Upper lobe of left lung (tissue), 6 donors: ENCODE measurements at regions not wholly inside any gene's neighbourhood (a gene's known extent, or its start where the extent isn't known, plus 50 kb on each side); places are given as distances from the start of the nearest gene placed in this dataset.

Source experiments
- ATAC-seq, 2 donors: fragments of 200-7000 bp; cut with Tn5 transposase; one replicate each; pipeline ENCODE4 v1.9.1; 2022; ENCODE audit warnings: mild to moderate bottlenecking in 2 of 2, moderate library complexity in 2 of 2; ENCODE audit not compliant: low FRiP score in 2 of 2
- DNase-seq, 2 donors: peaks; one replicate each; pipeline ENCODE4 v3.0.0-alpha.2; 2019 to 2020
- H3K27ac ChIP-seq, 4 donors: fragments of 200-600 bp; sonication (generic); one replicate each; pipeline ENCODE4 v1.5.1; 2016 to 2019
- H3K27me3 ChIP-seq, 4 donors: fragments of 200-600 bp; sonication (generic); one replicate each; pipeline ENCODE4 v1.5.1; 2017 to 2019
- H3K36me3 ChIP-seq, 4 donors: fragments of 200-600 bp; sonication (generic); one replicate each; pipeline ENCODE4 v1.5.1; 2016 to 2019
- H3K4me1 ChIP-seq, 4 donors: fragments of 200-600 bp; sonication (generic); one replicate each; pipeline ENCODE4 v1.5.1; 2018 to 2019
- H3K4me3 ChIP-seq, 4 donors: fragments of 200-600 bp; sonication (generic); one replicate each; pipeline ENCODE4 v1.5.1; 2017 to 2019; ENCODE audit warnings: mild to moderate bottlenecking in 2 of 4, moderate library complexity in 1 of 4
- H3K9me3 ChIP-seq, 4 donors: fragments of 200-600 bp; sonication (generic); one replicate each; pipeline ENCODE4 v1.5.1; 2018 to 2019
- EP300 ChIP-seq, 4 donors: sonication (generic); formaldehyde crosslinking; IDR thresholded peaks; one replicate each; pipeline ENCODE4 v1.5.1; 2017; ENCODE audit warnings: antibody characterized with exemption in 4 of 4, control low read depth in 2 of 4
- POLR2A ChIP-seq, 4 donors: fragments of 450-650 bp; IDR thresholded peaks; one replicate each; pipeline ENCODE4 v1.5.1; 2016 to 2017; ENCODE audit warnings: antibody characterized with exemption in 4 of 4, mild to moderate bottlenecking in 2 of 4
- POLR2AphosphoS5 ChIP-seq, 2 donors: sonication (generic); formaldehyde crosslinking; IDR thresholded peaks; one replicate each; pipeline ENCODE4 v1.5.1; 2017; ENCODE audit warnings: antibody characterized with exemption in 2 of 2
- WGBS, 2 donors: methylation state at CpG; one replicate each; pipeline ENCODE4 v1.1.5; 2017 to 2018; 5-methylcytosine and 5-hydroxymethylcytosine counted together
- TF ChIP-seq, protein P1 (sequence below), 6 experiments: fragments of 450-650 bp in 4 of 6; fragments of 200-600 bp in 2 of 6; sonication (generic) in 2 of 6; IDR thresholded peaks; one replicate each; pipeline ENCODE4 v1.5.1; 2016 to 2019; ENCODE audit warnings: antibody characterized with exemption in 6 of 6
- donor health status: DM: no; HTN: no; CAD: no; lungs with moderate emphysema.
- donor health status: DM: no; HTN: yes; CAD: no; lungs with severe emphysema.

DNA sequence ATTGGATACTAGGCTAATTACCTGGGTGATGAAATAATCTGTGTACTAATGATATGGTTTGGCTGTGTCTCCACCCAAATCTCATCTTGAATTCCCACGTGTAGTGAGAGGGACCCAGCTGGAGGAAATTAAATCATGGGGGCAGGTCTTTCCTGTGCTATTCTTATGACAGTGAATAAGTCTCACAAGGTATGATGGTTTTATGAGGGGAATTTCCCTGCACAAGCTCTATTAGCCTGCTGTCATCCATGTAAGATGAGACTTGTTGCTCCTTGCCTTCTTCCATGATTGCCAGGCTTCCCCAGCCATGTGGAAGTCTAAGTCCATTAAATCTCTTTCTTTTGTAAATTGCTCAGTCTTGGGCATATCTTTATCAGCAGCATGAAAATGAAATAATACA lies 394.1 kb upstream of the SYT4 start:
- WGBS, 2 donors: 5 to 15% methylated on average over 1 of the region's 1 CpG
- H3K27me3 ChIP-seq: no peaks in the 10 kb centered on the region
- ATAC-seq: no peak
- H3K9me3 ChIP-seq: no peaks in the 10 kb centered on the region
- no peaks in the 10 kb centered on the region for H3K36me3 ChIP-seq
- H3K4me3 ChIP-seq: no peak overlapping the region
- TF ChIP-seq, protein P1, sequence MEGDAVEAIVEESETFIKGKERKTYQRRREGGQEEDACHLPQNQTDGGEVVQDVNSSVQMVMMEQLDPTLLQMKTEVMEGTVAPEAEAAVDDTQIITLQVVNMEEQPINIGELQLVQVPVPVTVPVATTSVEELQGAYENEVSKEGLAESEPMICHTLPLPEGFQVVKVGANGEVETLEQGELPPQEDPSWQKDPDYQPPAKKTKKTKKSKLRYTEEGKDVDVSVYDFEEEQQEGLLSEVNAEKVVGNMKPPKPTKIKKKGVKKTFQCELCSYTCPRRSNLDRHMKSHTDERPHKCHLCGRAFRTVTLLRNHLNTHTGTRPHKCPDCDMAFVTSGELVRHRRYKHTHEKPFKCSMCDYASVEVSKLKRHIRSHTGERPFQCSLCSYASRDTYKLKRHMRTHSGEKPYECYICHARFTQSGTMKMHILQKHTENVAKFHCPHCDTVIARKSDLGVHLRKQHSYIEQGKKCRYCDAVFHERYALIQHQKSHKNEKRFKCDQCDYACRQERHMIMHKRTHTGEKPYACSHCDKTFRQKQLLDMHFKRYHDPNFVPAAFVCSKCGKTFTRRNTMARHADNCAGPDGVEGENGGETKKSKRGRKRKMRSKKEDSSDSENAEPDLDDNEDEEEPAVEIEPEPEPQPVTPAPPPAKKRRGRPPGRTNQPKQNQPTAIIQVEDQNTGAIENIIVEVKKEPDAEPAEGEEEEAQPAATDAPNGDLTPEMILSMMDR (IDR thresholded peaks at IDR 0.05): no peak
- TF ChIP-seq EP300 (IDR thresholded peaks at IDR 0.05): no peak
- TF ChIP-seq POLR2AphosphoS5 (IDR thresholded peaks at IDR 0.05): no peak
- no peak for TF ChIP-seq POLR2A (IDR thresholded peaks at IDR 0.05)
- DNase-seq: no peak
- H3K4me1 ChIP-seq: no peaks in the 10 kb centered on the region
- H3K27ac ChIP-seq: no peak overlapping the region

DNA sequence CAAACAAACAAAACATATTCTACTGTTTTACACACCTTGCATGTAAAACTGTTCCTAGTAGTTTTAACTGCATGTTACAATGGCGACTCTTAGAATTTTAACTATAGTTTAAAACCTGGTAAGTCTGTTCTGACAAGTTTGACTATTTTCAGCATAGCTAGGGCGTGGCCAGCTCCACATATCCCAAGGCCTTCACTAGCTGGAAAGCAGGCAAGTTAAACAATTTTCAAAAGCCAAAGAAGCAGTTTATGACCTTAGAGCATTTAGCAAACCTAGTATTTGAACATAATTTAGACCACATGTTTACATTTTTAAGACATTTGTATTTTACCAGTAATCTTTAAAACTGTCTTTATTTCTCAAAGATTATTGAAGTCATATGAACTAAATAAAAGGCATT lies 402.8 kb upstream of the SYT4 start:
- H3K27ac ChIP-seq: no peak overlapping the region
- no peaks in the 10 kb centered on the region for H3K27me3 ChIP-seq
- H3K36me3 ChIP-seq: no peaks in the 10 kb centered on the region
- DNase-seq (no peak), ATAC-seq (no peak)
- H3K4me3 ChIP-seq: no peak overlapping the region
- H3K9me3 ChIP-seq: no peaks in the 10 kb centered on the region
- 81 to 82% methylated on average over 2 of the region's 2 CpGs for WGBS, 2 donors
- TF ChIP-seq EP300 (IDR thresholded peaks at IDR 0.05) (no peak), POLR2AphosphoS5 (IDR thresholded peaks at IDR 0.05) (no peak), POLR2A (IDR thresholded peaks at IDR 0.05) (no peak)
- TF ChIP-seq, protein P1 (IDR thresholded peaks at IDR 0.05): no peak
- H3K4me1 ChIP-seq: no peaks in the 10 kb centered on the region

DNA sequence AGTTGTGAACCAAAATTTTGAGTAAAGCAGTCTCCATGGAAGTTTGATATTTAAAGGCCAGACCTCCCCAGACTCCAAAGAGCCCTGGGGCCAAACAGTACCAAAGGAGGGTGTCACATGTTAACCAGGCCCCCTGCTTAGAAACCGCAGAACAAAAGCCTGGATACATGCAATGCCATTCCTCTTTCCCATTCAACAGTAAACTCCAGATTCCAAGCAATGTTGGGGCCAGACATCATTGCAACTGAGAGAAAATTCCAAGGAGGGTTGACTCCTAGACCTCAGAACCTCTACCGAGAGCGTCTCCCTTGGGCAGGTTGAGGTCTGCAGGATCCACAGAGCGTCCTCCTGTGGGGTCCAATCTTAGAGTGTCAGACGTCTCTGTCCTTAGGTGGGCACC lies 404.4 kb upstream of the SYT4 start:
- ATAC-seq: no peak

DNA sequence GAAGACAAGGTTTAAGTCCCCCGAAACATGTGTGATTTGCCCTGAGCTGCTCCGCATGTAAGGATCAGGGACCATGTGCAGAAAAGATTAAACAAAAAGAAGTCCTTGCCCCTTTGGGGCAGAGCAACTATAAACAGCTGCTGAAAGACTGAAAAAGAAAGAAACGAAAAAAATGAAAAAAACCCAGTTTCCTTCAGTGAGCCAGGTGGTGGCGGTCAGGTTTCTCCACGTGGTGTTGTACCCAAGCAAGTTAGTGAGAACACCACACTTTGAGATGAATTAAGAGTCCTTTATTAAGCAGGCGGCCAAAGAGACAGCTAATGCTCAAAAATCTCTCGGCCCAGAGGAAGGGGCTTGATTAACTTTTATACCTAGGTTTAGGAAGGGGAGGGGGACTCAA lies 404.9 kb upstream of the SYT4 start:
- ATAC-seq (no peak), DNase-seq (no peak)
- no peak overlapping the region for H3K27ac ChIP-seq
- no peaks in the 10 kb centered on the region for H3K9me3 ChIP-seq
- TF ChIP-seq POLR2AphosphoS5 (IDR thresholded peaks at IDR 0.05) (no peak), EP300 (IDR thresholded peaks at IDR 0.05) (no peak), POLR2A (IDR thresholded peaks at IDR 0.05) (no peak)
- TF ChIP-seq, protein P1 (IDR thresholded peaks at IDR 0.05): no peak
- no peaks in the 10 kb centered on the region for H3K4me1 ChIP-seq
- H3K4me3 ChIP-seq: no peak overlapping the region
- H3K36me3 ChIP-seq: no peaks in the 10 kb centered on the region
- WGBS, 2 donors: 86 to 90% methylated on average over 7 of the region's 7 CpGs
- no peaks in the 10 kb centered on the region for H3K27me3 ChIP-seq

More for the DNA sequence above, 404.4 kb upstream of the SYT4 start:
- Histone ChIP-seq H3K9me3 (no peaks in the 10 kb centered on the region), H3K27ac (no peak overlapping the region), H3K27me3 (no peaks in the 10 kb centered on the region), H3K4me1 (no peaks in the 10 kb centered on the region), H3K36me3 (no peaks in the 10 kb centered on the region), H3K4me3 (no peak overlapping the region)
- DNase-seq: no peak
- WGBS, 2 donors: 87 to 88% methylated on average over 5 of the region's 5 CpGs
- no peak for TF ChIP-seq EP300 (IDR thresholded peaks at IDR 0.05)
- TF ChIP-seq, protein P1 (IDR thresholded peaks at IDR 0.05): no peak
- TF ChIP-seq POLR2A (IDR thresholded peaks at IDR 0.05): no peak
- TF ChIP-seq POLR2AphosphoS5 (IDR thresholded peaks at IDR 0.05): no peak

DNA sequence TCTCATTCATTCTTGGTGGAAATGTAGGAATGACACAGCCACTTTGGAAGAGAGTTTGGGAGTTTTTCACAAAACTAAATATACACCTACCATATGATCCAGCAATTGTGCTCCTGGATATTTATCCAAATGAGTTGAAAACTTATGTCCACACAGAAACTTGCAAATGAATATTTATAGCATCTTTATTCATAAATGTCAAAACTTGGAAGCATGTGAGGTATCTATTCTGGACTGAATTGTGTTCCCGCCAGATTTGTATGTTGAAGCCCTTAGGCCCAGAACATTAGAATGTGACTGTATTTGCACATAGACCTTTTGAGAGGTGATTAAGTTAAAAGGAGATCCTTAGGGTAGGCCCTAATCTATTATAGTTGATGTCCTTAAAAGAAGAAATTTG lies 409.4 kb upstream of the SYT4 start:
- H3K27ac ChIP-seq: no peak overlapping the region
- H3K4me3 ChIP-seq: no peak overlapping the region
- no peaks in the 10 kb centered on the region for H3K27me3 ChIP-seq
- H3K9me3 ChIP-seq: no peaks in the 10 kb centered on the region
- no peak for TF ChIP-seq EP300 (IDR thresholded peaks at IDR 0.05)
- TF ChIP-seq POLR2A (IDR thresholded peaks at IDR 0.05): no peak
- TF ChIP-seq, protein P1 (IDR thresholded peaks at IDR 0.05): no peak
- no peak for TF ChIP-seq POLR2AphosphoS5 (IDR thresholded peaks at IDR 0.05)
- WGBS, 2 donors: 93 to 100% methylated on average over 1 of the region's 1 CpG
- DNase-seq (no peak), ATAC-seq (no peak)
- H3K4me1 ChIP-seq: no peaks in the 10 kb centered on the region
- no peaks in the 10 kb centered on the region for H3K36me3 ChIP-seq
